Activated CD4-positive, alpha-beta T cell treated with anti-CD3 and anti-CD28 coated beads, Interleukin-2, Interleukin-4, amounts not matched to agents 100 ng/mL and 50 ng/mL, durations not matched to agents 16 hours and 8 hours (primary cell): ENCODE measurements at regions not wholly inside any gene's neighbourhood (a gene's known extent, or its start where the extent isn't known, plus 50 kb on each side); places are given as distances from the start of the nearest gene placed in this dataset.

Source experiments
- DNase-seq: peaks from one replicate; pipeline ENCODE4 v3.0.0-alpha.2; 2020; ENCODE audit warnings: low spot score

DNA sequence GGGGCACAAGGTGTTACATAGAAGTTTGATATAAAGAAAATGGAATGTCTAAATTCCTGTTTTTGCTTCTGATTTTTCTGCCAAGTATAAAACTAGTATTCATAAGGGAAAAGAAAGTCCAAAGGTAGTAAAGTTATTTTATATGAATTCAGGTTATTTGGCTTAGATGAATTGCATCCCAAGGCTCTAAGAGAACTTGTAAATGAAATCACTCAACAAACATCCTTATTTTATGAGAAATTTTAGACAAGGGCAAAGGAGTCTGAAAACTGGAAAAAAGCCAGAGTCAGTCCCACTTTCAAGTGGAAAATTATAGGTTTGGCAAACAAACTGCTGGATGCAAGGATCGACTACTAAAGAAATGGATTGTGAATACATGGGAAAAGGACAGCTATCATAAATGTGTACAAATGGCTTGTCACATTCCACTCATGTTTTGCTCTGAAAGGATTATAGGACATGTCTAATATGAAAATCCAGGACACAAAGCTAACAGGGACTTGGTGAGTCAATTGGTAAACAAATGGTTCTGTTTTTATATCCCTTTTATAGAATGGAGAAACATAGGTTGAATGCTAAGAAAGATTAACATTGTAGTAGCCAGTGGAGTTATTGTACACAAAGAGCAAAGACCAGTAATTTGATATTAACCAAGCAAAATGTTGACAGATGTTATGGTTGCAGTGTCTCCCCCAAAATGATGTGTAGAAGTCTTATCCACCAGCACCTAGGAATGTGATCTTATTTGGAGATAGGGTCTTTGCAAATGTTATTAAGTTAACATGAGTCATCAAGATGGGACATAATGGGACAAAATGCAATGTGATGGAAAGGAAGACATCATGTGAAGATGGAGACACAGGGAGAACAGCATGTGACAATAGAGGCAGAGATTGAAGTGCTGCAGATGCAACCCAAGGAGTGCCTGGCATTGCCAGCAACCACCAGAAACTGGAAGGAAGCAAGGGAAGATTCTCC is 495.7 kb downstream of the TLE1 start:
- no peak for DNase-seq

DNA sequence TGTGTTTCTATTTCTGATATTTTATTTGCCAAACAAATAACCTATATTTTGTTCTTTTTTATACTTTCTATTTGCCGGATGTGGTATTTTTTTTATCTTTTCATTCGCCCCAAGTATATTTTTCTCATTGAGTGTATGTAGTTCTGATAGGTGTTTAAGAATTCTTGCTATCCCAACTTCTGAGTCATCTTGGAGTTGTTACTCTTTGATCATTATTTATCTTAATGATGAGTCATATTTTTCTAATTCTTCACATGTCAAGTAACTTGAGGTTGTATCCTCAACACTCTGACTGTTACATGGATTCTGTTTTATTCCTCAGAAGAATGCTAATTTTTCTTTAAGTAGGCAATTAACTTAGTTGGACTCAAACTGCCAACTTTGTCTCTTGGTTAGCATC is 498.1 kb downstream of the TLE1 start:
- DNase-seq, result no peak

DNA sequence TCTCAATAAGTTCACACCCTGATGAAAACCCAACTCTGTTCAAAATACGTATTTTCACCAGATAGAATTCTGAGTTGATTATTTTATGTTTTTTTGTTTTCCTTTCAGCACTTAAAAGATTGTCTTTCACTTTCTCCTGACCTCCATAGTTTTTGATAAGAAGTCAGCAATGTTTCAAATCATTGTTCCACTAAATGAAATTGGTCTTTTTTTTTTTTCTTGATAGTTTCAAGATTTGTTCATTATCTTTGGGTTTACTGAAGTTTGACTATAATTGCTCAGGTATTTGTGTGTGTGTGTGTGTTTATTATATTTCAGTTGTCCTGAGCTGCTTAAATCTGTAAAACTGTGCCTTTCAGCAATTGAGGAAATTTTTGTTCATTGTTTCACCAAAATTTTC is 498.7 kb downstream of the TLE1 start:
- DNase-seq, result no peak

DNA sequence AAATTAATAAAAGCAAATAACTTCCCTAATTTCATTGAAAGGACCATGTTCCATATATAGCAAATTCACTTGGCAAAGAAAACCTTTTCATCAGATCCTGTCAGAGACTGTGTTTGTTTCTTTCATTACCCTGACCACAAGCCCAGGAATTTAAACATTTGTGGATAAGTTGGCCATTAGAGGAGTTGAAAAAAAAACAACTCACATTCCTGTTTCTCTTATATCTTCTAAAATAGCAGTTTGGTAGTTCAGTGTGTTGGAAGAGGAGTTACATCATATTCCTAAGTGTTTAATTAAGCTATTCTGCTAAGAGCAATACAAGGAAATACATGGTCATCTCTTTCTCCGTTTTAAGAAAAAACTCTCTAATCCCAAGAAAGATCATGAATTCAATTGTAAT is 505.6 kb downstream of the TLE1 start:
- DNase-seq, result no peak

DNA sequence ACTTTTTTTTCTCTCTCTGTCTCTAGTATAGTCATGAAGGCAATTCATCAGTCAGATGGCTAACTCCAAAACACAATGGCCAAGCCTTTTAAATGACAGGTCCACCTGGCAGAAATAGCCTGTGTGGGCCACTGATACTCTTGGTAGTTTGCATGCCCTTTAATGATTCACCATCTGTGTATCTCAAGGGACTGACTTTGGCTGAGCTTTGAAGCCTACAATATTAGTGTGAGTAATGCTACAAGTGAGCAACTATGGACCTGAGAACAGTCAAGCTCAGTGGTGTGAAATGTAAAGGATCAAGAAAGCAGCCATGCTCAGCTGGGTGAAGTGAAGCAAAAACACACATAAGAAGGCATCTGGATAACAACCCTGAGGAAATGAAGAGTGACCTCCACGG is 506.9 kb downstream of the TLE1 start:
- DNase-seq, result no peak

DNA sequence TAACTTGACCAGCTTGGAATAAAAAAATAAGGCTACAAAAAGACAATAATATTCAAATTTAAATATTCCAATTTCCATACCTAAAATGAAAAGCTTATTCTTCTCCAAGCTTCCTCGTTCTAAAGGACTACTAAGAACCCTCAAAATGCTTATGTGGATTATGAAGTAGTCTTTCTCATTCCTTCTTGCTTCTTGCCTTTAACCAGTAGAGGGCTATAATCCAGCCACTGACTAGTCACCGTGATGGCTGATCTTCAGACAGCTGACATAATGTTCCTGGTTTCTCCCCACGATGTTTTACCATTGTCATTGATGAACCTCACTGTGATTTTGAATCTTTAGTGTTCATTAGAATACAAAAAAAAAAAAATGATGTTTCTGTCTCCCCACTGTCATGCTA is 515.3 kb downstream of the TLE1 start:
- DNase-seq, result no peak

DNA sequence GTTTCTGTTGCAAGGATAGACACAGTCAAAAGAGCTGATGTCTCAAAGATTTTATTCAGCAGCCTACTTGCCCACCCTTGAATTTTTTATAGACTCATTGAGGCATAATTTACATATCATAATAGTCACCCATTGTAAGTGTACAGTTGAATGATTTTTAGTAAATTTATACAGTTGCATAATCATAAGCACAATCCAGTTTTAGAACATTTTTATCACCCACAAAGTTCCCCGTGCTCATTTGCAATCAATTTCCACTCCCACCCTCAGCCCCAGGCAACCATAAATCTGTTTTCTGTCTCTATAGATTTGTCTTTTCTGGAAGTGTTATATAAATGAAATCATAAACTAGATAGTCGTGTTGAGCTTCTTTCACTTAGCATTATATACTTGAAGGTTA is 517.7 kb downstream of the TLE1 start:
- no peak for DNase-seq

DNA sequence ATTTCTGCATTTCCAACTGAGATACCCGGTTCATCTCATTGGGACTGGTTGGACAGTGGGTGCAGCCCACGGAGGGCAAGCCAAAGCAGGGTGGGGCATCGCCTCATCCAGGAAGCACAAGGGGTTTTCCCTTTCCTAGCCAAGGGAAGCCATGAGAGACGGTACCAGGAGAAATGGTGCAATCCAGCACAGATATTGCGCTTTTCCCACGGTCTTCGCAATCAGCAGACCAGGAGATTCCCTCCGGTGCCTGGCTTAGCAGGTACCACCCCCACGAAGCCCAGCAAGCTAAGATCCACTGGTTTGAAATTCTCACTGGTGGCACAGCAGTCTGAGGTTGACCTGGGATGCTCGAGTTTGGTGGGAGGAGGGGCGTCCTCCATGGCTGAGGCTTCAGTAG is 527.0 kb downstream of the TLE1 start:
- no peak for DNase-seq

DNA sequence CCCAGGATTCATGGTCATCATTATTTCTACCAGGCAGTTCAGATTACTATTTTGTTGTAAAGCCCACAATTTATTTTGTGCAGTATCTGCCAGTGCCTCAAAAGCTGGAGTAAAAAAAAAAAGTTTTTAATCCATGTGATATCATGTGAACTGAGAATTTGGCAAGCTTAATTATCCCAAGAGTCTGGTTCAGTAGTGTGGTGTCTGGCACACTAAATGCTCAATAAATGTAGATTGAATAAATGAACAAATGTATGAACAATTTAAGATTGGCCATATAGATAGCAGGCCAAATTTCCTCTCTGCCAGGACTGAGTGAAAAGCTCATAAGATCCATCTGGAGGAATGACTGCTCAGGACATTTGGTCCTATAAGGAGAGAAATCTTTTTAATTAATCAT is 533.0 kb downstream of the TLE1 start:
- no peak for DNase-seq

DNA sequence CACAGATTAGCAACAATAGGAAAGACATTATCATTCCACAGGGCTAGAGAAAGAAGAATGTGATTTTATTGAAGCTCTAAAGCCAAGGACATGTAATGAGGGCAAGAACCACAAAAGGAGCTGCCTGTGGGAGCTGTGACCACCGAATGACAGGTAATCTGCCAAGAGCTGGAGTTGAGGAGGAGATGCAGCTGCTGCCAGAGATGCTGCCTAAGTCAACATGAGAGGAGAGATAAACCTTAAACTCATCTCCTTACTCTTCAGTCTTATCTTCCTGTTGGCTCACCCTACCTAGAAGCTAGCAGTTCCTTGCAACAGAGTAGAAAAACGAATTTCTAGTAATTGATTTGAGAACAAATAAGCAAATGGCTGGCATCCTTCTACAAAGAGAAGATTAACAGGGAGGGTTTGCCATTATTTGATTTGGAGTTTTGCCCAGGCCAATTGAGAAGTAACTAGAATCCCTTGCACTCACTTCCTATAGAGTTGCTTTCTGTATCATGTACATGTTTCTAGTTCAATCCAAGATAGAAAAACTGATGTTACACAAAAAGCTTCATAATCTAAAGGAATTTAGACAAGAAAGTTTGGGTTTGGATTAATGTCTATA is 539.2 kb downstream of the TLE1 start:
- DNase-seq, result no peak

DNA sequence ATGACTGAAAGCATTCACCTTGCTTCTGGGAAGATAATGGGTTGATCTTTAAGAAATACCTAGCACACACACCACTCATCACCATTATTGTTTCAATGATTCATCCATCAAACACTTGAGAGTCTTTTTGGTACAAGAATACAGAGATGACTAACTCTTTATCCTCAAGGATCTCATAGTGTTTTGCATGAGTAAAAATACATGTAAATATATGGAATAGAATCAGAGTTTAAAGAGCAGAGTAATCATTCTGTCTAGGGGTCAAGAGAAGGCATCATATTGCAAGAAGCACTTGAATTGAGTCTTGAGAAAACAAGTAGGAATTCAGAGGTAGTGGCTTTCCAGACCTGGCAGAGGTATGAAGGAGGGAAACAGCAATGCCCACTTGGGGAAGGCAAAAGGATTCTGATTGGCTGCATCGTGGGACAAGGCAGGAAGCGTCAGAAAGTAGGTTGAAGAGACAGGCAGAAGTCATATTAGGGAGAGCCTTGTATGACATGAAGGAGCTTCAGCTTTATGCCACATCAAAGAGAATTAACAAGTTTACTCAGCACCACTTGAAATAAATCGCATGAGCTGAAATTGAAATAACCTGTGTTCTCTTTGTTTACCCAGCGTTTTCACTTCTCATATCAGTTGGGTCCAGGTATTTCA is 542.5 kb downstream of the TLE1 start:
- DNase-seq, result no peak

DNA sequence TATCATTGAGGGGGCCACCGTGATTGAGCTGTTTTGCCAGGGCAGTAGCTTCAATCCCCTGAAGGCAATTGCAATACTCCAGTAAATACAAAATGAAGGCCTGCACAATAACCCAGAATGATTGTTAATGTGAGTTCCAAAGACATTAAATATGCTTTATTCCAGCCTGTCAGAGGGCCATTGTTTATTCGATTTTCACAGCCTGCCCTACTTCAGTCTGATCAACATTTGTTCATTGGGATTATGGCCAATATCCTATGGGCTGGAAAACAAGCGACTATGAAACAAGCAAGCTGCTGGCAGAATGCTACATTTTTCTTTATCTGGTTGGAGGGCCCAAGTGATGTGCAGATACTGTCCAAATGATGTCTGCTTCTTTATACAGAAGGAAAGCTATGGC is 543.1 kb downstream of the TLE1 start:
- DNase-seq, result no peak

DNA sequence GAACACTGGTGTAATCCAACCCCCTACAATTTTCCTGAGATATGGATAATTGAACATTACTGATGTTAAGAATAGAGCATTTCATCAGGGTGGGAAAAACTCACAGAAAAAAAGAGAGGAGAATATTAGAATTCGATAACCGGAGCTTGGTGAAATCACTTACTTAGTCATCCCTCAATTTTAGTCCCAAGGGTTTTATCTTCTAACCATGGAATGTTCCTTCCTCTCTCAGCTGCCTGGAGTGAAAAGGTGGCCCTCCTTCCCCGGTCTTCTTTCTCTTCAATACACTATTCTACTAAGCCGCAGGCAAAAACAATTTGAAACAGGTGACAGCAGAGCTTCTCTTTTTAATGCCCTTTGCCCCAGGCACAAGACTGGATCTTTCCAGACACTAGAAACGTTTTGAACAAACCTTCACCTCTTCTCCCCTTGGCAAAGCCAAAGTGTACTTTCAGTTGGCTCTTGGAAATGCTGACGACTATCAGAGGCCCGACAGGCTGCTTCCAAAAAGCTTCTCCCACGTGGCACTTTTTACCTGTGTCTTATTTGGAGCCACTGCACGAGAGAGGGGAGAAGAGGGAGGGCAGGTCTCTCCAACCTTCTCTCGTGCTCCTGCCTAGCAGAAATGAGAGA is 543.9 kb downstream of the TLE1 start:
- no peak for DNase-seq

DNA sequence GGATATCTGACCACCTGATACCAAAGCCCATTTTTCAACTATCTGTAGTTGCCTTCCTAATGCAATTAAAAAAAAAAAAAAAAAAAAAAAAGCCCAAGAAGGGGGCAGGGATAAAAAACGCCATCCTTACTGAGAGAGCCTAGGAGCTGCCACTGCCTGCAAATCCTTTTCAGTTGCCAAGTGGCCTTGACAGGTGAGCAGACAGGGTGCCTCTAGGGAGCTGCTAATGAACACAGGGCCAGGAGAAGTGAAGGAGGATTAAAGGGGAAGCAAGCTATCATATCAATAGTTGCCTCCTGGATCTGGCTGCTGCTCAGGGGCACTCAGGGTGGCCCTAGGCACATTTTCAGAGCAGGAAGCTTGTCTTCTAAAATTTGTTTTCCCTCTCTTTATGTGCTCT is 547.4 kb downstream of the TLE1 start:
- DNase-seq, result no peak

DNA sequence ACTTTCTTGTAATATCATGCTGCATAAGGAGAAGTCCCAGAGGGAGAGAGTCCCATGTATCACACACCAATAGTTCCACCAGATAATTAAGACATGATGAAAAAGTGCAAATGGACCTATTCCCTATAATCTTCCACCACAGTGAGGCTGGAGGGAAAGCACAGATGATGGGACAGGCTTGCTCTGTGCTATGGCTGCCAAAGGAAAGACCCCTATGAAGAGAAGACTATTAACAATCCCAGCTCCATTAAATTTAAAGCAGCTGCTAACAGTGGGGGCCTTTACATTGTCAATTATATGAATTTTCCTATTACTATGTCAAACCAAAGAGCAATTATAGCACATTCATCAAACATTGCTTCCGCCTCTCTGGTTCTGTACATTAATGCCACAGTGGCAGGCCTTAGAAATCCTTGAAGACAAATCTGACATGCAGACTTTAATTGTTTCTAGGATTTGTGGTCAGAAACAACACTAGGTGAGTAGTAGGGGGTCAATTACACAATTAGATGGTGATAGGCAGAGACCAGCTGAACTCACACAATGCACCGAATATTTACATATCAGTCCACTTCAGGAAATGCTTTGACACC is 551.3 kb downstream of the TLE1 start:
- no peak for DNase-seq

DNA sequence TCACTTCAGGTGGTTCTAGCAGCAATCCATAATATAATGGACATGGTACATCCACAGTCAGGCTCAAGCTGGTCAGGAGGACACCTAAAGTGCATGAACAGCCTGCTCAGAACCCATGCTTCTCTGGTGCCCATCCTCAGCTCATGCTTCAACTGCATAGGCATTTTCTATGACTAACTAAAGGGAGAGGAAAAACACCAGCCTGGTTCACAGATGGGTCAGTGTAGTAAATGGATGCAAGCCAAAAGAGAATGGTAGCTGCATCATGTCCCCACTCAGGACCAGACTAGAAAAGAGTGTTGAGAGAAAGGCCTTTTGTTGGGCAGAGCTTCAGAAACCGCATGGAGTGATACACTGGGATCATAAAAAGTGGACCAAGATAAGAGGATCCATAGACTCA is 556.6 kb downstream of the TLE1 start:
- no peak for DNase-seq

DNA sequence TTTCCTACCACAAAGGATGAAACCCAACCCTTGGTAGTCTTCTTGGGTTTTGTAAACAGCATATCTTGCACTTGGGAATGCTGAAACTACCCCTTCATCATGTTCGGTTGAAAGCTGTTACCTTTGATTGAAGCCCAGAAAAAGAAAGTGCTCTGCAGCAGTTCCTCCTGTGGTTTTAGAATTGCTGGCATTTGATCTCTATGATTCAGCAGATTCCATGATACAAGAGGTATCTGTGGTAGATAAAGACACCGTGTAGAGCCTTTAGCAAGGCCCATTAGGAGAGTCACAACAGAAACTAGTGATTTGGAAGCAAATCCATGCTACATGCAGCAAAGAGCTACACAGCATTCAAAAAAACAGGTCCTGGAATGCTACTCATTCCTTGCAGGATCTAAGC is 557.0 kb downstream of the TLE1 start:
- no peak for DNase-seq

DNA sequence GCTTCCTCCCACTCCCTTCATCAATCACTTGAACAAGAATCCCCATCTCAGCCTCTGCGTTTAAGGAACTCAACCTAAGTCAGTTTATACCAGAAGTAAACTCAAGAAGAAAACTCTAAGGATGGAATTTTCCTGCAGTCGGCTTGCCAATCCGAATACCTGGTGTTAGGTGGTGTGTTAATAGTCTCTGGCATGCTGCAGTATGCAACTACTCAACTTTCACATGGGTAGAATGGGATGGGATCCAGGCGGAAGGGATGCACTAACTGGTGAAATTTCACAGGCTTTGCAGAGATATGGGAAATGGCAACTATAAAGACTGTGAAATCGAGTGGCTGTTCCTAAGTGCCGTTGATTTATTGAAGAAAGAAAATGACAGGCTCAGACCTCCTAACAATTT is 560.6 kb downstream of the TLE1 start:
- no peak for DNase-seq

DNA sequence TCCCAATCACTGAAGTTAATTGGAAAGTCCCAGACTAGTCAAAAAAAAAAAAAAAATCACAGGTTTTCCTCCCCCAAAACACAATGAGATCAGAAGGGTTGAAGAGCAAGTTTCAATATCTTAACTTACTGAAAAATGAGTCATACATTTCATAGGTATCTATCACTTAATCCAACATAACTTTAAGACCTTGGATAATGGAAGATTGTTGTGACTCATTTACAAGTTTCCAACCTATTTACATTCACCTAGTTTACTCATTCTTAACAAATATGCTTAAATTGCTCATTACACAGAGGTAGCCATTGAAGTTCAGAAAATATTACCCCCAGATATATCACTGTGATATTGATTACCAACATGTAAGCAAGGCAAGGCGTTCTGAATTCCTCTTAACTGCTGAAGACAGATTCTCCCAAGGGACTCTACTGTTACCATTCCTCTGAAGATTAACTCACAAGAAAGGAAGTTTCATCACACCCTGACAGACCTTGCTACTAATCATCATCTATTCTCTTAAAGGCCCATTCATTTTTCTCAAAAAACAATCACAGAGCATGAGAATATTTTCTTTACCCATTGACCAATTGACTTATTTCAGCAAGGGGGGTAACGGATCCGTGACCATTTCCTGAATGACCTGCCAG is 563.8 kb downstream of the TLE1 start:
- no peak for DNase-seq

DNA sequence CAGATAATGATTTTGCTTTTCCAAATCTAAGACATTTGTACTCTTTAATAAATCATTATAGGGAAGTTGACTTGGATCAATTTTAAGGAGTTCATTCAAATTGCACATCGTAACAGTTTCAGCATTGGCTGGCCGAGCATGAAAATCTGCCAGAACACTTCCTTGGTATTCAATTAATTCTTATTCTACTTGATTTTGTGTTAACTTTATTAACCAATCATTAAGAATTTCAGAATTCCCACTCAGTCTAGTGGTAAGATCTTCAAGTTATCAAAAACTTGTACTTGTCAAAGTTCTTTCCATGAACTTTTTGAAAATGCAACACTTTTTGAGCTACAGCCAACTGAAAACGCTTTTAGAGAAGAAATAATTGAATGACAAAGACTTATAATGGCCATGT is 565.8 kb downstream of the TLE1 start:
- DNase-seq, result no peak

DNA sequence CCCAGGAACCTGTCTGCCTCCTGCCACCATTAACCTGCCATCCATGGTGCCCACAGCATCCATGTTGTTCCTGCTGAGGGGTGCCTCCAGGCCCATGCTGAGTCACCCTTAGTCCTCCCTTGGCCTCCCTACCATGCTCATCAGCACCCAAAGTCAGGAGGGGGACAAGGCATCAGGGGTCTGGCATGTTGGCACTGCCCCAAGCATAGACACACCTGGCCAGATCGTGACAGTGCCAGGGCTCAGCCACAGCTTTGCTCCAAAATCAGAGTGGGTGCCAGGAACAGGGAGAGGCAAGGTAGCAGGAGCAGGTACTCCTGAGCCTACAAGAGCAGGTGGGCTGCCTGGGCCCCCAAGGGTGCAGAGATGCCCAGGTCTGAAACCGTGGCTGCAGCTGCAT is 566.6 kb downstream of the TLE1 start:
- DNase-seq, result no peak

DNA sequence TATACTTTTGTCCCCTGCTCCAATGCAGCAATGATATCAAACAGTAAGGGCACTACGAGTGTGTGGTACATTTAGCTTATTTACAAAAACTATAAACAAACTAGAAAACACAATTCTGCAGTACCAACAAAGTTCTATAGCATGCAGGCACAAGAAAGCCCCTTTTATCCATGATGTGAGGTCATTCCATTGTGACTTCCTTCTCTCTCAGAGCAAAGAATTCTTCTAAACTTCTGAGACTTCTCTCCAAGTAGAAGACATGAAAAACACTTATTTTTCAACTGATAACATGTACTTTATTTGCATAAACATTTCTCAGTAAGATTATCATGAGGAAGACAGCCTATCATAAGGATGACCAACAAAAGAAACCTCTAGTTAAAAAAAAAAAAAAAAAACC is 569.8 kb downstream of the TLE1 start:
- DNase-seq, result no peak
